T1000 (cell line): ENCODE measurements at regions not wholly inside any gene's neighbourhood (a gene's known extent, or its start where the extent isn't known, plus 50 kb on each side); places are given as distances from the start of the nearest gene placed in this dataset.

Source experiments
- DNase-seq: peaks from one replicate; lab custom pipeline; 2025; ENCODE audit warnings: mixed read lengths; lab: John Stamatoyannopoulos, UW

GRCh38 chr22:48478529-48479265, 1349.0 kb downstream of the BRD1 start:
- DNase-seq: no peak

- DNase-seq: no peak
Observed at GRCh38 chr22:48478124-48478523, 1349.5 kb downstream of the BRD1 start.

GRCh38 chr22:48477031-48477721, 1350.5 kb downstream of the BRD1 start:
- DNase-seq: no peak

- no peak for DNase-seq
Observed at GRCh38 chr22:48476577-48476976, 1351.1 kb downstream of the BRD1 start.

GRCh38 chr22:48475661-48476345, 1351.9 kb downstream of the BRD1 start:
- DNase-seq: no peak

GRCh38 chr22:48474881-48475280, 1352.8 kb downstream of the BRD1 start:
- no peak for DNase-seq

- DNase-seq: no peak
Observed at GRCh38 chr22:48473202-48473601, 1354.5 kb downstream of the BRD1 start.

GRCh38 chr22:48464246-48464645, 1363.4 kb downstream of the BRD1 start:
- no peak for DNase-seq

GRCh38 chr22:48459859-48460823, 1367.5 kb downstream of the BRD1 start:
- DNase-seq: no peak

GRCh38 chr22:48459259-48459658, 1368.4 kb downstream of the BRD1 start:
- no peak for DNase-seq

- DNase-seq: no peak
Observed at GRCh38 chr22:48456449-48456848, 1371.2 kb downstream of the BRD1 start.

GRCh38 chr22:48453751-48454485, 1373.8 kb downstream of the BRD1 start:
- no peak for DNase-seq

- no peak for DNase-seq
Observed at GRCh38 chr22:48453171-48453570, 1374.5 kb downstream of the BRD1 start.

GRCh38 chr22:48452766-48453165, 1374.9 kb downstream of the BRD1 start:
- no peak for DNase-seq

- no peak for DNase-seq
Observed at GRCh38 chr22:48451891-48452290, 1375.8 kb downstream of the BRD1 start.

- DNase-seq: no peak
Observed at GRCh38 chr22:48450188-48450825, 1377.4 kb downstream of the BRD1 start.

GRCh38 chr22:48449466-48450187, 1378.0 kb downstream of the BRD1 start:
- no peak for DNase-seq

GRCh38 chr22:48448821-48449220, 1378.9 kb downstream of the BRD1 start:
- no peak for DNase-seq

- no peak for DNase-seq
Observed at GRCh38 chr22:48445113-48445827, 1382.4 kb downstream of the BRD1 start.
